ENCODE measurements at regions not wholly inside any gene's neighbourhood (a gene's known extent, or its start where the extent isn't known, plus 50 kb on each side); places are given as distances from the start of the nearest gene placed in this dataset.
A peak's percentile ranks its signal among the peaks of the same experiment; 100 is the strongest.

GRCh38 chr9:652914-653313, 188.6 kb upstream of the DMRT1 start:
- TF ChIP-seq CTCF (IDR thresholded peaks at IDR 0.05 in 8 of 11, conservative IDR thresholded peaks at IDR 0.05 in 3 of 11) (no peak), POLR2AphosphoS5 (IDR thresholded peaks at IDR 0.05) (peak in 1 of 3 donors; percentile 11), POLR2A (IDR thresholded peaks at IDR 0.05) (no peak)
